GM19372 (cell line): ENCODE measurements at regions not wholly inside any gene's neighbourhood (a gene's known extent, or its start where the extent isn't known, plus 50 kb on each side); places are given as distances from the start of the nearest gene placed in this dataset.

Experiments
- ATAC-seq: cut with Tn5 transposase; IDR thresholded peaks from one replicate; pipeline ENCODE4 v1.9.1; 2021; ENCODE audit warnings: mild to moderate bottlenecking, low read depth, moderate library complexity; ENCODE audit not compliant: unreplicated experiment

GRCh38 chr2:40879305-40879704, 427.4 kb upstream of the SLC8A1 start:
- no peak for ATAC-seq

DNA sequence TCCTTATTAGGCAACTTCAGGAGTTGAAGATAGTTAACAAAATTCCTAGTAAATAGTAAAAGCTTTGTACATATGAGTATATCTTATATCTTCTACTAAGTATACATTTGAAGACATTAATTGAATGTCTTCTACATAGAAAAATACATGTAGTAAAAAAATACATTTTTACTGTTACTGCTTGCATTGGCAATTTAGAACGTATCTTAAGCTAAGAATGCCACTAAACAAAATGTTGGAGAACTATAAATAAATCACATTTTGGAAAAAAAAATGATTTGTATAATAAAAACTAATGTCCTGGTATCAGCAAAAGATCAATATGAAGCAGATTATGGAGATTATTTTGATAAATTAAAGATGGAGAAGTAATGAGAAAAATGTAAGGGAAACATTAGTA, 434.2 kb upstream of the SLC8A1 start:
- ATAC-seq, result no peak

DNA sequence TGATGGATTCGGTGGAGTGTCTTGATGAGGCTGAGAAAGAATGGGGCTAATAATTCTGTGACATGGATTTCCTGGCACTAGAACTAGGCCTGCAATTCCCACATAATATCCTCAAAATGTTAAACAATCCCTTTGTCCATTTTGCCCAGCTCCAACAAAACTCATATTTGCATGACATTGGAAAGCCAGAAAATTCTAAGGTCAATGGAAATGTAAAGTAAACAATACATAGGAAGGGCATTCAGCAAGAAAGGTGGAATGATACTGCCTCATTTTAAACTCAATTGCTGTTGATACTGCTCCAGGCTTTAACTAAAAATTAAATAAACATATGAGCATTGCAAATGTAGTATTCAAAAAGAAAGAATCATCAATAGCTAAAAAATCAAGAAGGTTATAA, 434.8 kb upstream of the SLC8A1 start:
- ATAC-seq, result no peak

- ATAC-seq, result no peak
Measured at GRCh38 chr2:40896358-40896757, 444.5 kb upstream of the SLC8A1 start.

- ATAC-seq, result no peak
Measured at GRCh38 chr2:40914666-40915065, 462.8 kb upstream of the SLC8A1 start.

DNA sequence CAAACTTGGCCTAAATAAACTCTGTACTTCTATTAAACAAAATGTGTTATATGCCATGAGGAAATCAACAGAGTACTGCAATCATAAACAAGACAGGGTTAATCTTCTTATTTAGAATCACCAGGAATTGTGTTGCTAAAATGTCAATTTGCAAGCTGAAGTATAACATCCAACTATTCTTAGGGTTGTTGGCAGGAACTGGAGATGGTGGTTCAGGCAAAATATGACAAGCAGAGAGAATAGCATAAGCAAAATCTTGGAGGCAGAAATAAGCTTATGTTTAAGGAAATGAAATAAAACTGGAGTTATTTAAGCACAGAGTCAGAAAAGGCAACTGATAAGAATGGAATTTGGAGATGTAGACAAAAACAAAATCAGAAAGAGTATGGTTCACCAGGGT, 463.8 kb upstream of the SLC8A1 start:
- no peak for ATAC-seq

GRCh38 chr2:40935349-40935748, 483.5 kb upstream of the SLC8A1 start:
- no peak for ATAC-seq

DNA sequence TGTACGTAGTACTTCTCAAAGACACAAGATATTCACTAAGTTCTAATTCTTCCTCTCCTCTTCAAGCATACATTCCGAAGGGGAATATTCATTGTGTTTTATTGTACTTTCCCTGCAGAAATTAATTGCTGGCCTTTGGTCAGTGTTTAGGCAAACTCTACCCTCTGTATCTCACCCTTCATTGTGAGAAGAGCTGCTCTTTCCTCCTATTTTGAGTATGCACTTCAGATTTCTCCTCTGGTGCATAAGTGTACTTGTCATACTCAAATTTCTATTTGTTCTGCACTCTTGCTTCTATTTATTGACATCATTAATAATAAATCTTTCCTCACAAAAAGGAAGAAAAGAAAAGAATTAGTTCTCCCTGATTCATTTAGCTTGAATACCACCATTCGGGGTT, 485.4 kb upstream of the SLC8A1 start:
- no peak for ATAC-seq

DNA sequence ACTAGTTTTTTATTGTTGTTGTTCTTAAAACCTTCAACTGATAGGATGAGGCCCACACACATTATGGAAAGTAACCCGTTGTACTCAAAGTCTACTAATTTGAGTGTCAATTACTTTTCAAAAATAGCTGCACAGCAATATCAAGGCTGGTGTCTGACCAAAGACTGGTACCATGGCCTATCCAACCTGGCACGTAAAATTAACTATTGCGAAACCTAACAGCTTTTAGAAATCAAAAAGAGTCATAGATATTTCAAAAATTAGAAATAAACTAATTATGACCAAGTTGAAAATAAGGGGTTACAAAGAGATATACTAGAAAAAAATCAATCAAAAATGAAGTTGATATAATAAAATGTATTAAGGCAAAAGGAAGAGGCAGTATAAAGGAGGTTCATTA, 501.5 kb upstream of the SLC8A1 start:
- no peak for ATAC-seq

GRCh38 chr2:40955042-40955441, 503.2 kb upstream of the SLC8A1 start:
- ATAC-seq, result no peak

DNA sequence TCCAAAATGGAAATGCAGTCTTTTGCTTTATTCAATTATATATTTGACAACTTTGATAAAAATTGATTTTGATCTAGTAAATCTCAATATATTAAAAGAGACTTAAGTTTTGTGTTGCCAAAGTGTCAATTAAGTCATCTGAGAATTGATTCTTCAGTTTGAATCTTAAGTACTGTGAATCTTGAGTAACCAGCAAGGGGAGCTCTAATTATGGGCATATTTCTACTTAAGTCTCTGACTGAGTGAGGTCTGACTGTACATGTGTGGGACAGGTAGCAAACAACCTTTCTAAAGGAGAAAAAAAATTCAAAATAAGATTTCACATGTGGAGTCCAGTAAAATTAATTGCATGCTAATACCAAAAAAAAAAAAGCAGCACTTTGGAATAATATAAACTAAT, 503.7 kb upstream of the SLC8A1 start:
- ATAC-seq, result no peak

GRCh38 chr2:40957508-40957907, 505.6 kb upstream of the SLC8A1 start:
- ATAC-seq, result no peak

DNA sequence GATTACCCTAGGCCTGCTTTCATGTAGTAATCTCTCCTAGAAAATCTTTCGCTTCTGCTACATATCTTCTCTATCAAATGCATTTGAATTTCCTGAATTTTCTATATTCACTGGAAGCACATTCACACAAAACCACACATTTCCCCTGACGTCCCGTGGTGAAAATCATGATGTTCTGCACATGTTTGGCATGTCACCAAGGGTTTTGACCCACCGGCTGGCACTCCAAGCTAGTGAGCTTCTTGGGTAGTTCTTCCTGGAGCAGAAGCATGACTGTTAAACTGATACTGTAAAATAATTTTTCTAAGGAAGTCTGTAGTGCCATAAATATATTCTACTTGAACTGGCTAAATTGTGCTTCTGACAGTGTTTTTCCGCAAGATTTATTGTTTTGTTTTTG, 510.1 kb upstream of the SLC8A1 start:
- no peak for ATAC-seq

DNA sequence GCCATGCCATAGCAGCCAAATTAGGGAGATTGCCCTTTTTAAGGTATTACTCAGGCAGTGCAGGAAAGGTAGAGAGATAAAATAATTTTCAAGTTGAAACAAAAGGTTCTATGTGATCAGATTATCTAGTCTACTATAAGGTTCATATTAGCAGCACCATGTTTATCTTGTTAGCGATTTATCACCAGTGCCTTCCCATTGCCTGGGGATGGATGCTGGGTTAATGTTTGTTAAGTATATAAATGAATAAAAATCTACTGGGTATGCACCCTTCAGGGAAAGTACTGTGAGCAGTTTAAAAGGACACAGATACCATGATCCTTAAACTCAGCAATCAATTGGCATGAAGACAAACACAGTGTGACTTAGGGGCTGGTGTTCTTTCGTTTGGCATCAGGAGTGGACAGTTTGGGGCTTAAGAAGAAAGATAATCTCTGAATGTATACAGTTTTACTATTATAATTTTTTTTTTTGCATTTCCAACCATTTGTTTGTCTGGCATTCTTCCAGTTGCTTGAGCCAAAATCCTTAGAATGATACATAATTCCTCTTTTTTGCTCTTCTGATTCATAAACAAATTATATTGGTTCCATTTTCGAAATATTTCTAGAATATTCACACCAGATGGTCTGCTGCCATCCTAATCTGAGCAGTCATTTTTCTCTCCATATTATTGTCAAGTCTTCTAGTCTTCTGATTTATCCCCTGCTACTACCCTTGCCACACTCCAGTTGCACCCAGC, 512.8 kb upstream of the SLC8A1 start:
- no peak for ATAC-seq

DNA sequence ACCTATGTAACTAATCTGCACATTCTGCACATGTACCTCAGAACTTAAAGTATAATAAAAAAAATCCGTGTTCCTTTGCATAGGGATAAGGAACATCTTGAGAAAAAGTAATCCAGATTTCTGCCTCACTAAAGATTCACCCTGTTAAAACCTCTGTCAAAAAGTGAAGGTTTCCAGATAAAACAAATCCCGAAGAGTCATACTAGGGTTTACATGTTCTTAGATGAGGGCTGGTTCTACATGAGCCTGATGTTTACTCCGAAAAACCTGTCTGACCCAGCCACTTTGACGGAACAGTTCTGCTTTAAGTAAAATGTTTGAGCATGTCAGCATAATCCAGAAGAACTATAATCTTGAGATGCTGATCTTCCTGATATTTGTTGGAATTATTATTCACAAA, 515.6 kb upstream of the SLC8A1 start:
- ATAC-seq, result no peak

DNA sequence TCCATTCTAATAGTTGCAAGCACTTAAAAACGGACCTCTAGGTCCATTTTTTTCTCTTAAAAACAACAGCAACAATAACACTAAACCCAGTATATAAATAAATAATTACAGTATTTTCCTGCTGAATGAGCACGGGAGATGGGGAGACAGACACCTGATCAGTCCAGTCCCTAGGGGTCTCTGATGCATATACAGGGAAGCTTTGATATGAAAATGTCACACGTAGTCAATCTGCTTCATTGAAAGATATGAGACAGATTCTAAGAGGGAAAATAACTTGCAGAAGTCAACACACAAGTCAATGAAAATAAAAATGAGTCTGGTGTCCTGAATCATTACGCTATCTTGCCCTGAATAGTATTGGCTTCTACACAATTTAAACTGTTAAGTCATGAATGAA, 523.3 kb upstream of the SLC8A1 start:
- no peak for ATAC-seq

GRCh38 chr2:40997362-40997761, 545.5 kb upstream of the SLC8A1 start:
- no peak for ATAC-seq

GRCh38 chr2:41000374-41000773, 548.5 kb upstream of the SLC8A1 start:
- ATAC-seq, result no peak

DNA sequence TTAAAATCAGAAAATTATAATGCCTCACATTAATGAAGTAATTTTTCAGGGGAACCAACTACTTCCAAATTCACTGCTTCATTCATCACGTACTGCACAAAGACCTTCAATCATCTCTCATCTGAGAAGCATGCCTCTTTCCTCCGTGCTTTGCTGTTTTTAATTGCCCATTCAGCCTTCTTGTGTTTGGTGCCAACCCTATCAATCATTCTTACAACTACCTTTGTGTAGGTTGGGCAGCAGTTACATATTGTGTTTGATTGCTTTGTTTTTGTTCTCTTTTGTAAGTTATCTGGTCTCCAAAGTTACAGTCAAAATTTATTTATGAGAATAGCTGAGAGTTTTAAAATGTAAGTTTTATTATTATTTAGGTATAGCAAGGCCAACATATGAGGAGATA, 549.0 kb upstream of the SLC8A1 start:
- ATAC-seq, result no peak

DNA sequence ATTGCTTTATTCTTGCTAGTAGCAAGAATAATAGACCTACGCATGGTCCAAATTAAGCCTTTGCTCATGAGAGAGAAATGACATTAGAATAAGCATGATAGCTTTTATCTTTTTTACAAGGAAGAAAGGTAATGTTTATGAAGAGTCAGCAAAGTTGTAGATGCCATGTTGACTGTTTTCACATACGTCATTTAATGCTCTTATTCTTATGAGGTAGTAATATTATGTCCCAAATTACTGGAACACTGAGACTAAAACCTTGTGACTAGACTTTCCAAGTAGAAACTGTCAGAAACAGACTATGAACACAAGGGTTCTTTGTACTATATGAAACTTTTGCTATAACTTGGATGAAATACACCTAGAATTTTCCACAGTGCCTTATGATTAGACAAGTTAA, 552.8 kb upstream of the SLC8A1 start:
- no peak for ATAC-seq

GRCh38 chr2:41020358-41020757, 568.5 kb upstream of the SLC8A1 start:
- no peak for ATAC-seq

GRCh38 chr2:41024816-41025215, 572.9 kb upstream of the SLC8A1 start:
- no peak for ATAC-seq

DNA sequence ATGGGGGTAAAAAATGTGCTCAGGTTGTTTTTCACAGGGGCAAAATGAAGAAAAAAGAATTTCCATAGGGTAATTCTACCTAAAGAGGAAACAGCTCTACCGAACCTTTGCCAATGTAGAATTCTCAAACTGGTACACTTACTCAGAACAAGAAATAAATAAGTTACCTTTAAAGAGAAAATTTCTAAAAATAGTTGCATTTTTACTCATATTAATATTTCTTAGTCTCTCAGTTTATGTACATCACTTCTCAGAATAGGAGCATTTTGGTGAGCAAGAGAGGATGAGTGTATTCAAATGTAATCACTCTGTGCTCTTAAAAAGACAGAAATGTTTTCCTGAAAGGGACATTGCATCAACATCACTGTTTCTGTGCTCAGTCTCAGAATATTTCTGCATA, 574.7 kb upstream of the SLC8A1 start:
- ATAC-seq, result no peak
